ENCODE measurements at regions not wholly inside any gene's neighbourhood (a gene's known extent, or its start where the extent isn't known, plus 50 kb on each side); places are given as distances from the start of the nearest gene placed in this dataset.
A peak's percentile ranks its signal among the peaks of the same experiment; 100 is the strongest.

GRCh38 chr22:48576333-48577013 is 1251.2 kb downstream of the BRD1 start:
- TF ChIP-seq TSHZ2 (CRISPR knock-in tag; IDR thresholded peaks at IDR 0.05) (no peak), CSRNP3 (CRISPR knock-in tag; IDR thresholded peaks at IDR 0.05) (no peak), ESRRG (CRISPR knock-in tag; IDR thresholded peaks at IDR 0.05) (no peak), ARNTL (CRISPR knock-in tag; IDR thresholded peaks at IDR 0.05; ENCODE audit: borderline replicate concordance, low read depth) (no peak), RARB (CRISPR knock-in tag; IDR thresholded peaks at IDR 0.05) (no peak), ZNF70 (CRISPR knock-in tag; IDR thresholded peaks at IDR 0.05) (no peak), ZNF8 (CRISPR knock-in tag; IDR thresholded peaks at IDR 0.05) (no peak), ZNF565 (CRISPR knock-in tag; conservative IDR thresholded peaks at IDR 0.05; ENCODE audit: low read depth) (no peak), TOX (CRISPR knock-in tag; IDR thresholded peaks at IDR 0.05; ENCODE audit: borderline replicate concordance) (no peak), GLIS3 (CRISPR knock-in tag; IDR thresholded peaks at IDR 0.05) (no peak), TCF4 (CRISPR knock-in tag; IDR thresholded peaks at IDR 0.05; ENCODE audit: borderline replicate concordance) (no peak), BACH2 (CRISPR knock-in tag; IDR thresholded peaks at IDR 0.05; ENCODE audit: borderline replicate concordance) (no peak), CSDC2 (CRISPR knock-in tag; IDR thresholded peaks at IDR 0.05) (no peak), ZFP3 (CRISPR knock-in tag; IDR thresholded peaks at IDR 0.05) (no peak), POU6F1 (CRISPR knock-in tag; IDR thresholded peaks at IDR 0.05; ENCODE audit: borderline replicate concordance, low read depth) (no peak)
- TF ChIP-seq, protein P1, sequence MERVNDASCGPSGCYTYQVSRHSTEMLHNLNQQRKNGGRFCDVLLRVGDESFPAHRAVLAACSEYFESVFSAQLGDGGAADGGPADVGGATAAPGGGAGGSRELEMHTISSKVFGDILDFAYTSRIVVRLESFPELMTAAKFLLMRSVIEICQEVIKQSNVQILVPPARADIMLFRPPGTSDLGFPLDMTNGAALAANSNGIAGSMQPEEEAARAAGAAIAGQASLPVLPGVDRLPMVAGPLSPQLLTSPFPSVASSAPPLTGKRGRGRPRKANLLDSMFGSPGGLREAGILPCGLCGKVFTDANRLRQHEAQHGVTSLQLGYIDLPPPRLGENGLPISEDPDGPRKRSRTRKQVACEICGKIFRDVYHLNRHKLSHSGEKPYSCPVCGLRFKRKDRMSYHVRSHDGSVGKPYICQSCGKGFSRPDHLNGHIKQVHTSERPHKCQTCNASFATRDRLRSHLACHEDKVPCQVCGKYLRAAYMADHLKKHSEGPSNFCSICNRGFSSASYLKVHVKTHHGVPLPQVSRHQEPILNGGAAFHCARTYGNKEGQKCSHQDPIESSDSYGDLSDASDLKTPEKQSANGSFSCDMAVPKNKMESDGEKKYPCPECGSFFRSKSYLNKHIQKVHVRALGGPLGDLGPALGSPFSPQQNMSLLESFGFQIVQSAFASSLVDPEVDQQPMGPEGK (CRISPR knock-in tag; IDR thresholded peaks at IDR 0.05; ENCODE audit: borderline replicate concordance), result no peak
- TF ChIP-seq, protein P2, sequence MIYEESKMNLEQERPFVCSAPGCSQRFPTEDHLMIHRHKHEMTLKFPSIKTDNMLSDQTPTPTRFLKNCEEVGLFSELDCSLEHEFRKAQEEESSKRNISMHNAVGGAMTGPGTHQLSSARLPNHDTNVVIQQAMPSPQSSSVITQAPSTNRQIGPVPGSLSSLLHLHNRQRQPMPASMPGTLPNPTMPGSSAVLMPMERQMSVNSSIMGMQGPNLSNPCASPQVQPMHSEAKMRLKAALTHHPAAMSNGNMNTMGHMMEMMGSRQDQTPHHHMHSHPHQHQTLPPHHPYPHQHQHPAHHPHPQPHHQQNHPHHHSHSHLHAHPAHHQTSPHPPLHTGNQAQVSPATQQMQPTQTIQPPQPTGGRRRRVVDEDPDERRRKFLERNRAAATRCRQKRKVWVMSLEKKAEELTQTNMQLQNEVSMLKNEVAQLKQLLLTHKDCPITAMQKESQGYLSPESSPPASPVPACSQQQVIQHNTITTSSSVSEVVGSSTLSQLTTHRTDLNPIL (CRISPR knock-in tag; IDR thresholded peaks at IDR 0.05; ENCODE audit: low read depth), result no peak
- ATAC-seq, result peak; percentile 59

GRCh38 chr22:48575618-48576332 is 1251.9 kb downstream of the BRD1 start:
- TF ChIP-seq TCF4 (CRISPR knock-in tag; IDR thresholded peaks at IDR 0.05; ENCODE audit: borderline replicate concordance) (no peak), ZFP3 (CRISPR knock-in tag; IDR thresholded peaks at IDR 0.05) (no peak)
- ATAC-seq, result no peak

- TF ChIP-seq TCF4 (CRISPR knock-in tag; IDR thresholded peaks at IDR 0.05; ENCODE audit: borderline replicate concordance), result no peak
- no peak for TF ChIP-seq TSHZ2 (CRISPR knock-in tag; IDR thresholded peaks at IDR 0.05)
- TF ChIP-seq, protein P2 (CRISPR knock-in tag; IDR thresholded peaks at IDR 0.05; ENCODE audit: low read depth), result no peak
- TF ChIP-seq ZFP30 (CRISPR knock-in tag; IDR thresholded peaks at IDR 0.05), result no peak
- TF ChIP-seq ZFP3 (CRISPR knock-in tag; IDR thresholded peaks at IDR 0.05), result no peak
- no peak for TF ChIP-seq ZNF8 (CRISPR knock-in tag; IDR thresholded peaks at IDR 0.05)
- TF ChIP-seq BACH2 (CRISPR knock-in tag; IDR thresholded peaks at IDR 0.05; ENCODE audit: borderline replicate concordance), result no peak
- peak; percentile 53; the same call in 2 of the 3 replicates for ATAC-seq
These were observed 1252.7 kb downstream of the BRD1 start for GRCh38 chr22:48574776-48575617.

Data from SK-N-SH treated with all-trans-retinoic acid at 6 μM for 48 hours (cell line).